GM19035 (cell line): ENCODE measurements at regions not wholly inside any gene's neighbourhood (a gene's known extent, or its start where the extent isn't known, plus 50 kb on each side); places are given as distances from the start of the nearest gene placed in this dataset.

Experiments used
- ATAC-seq: cut with Tn5 transposase; IDR thresholded peaks from one replicate; pipeline ENCODE4 v1.9.1; 2021; ENCODE audit not compliant: unreplicated experiment

GRCh38 chr4:19999775-20000414, 251.8 kb upstream of the SLIT2 start:
- no peak for ATAC-seq

GRCh38 chr4:19999276-19999675, 252.4 kb upstream of the SLIT2 start:
- ATAC-seq = no peak

- ATAC-seq = no peak
Observed at GRCh38 chr4:19993242-19993641, 258.5 kb upstream of the SLIT2 start.

- ATAC-seq = no peak
Observed at GRCh38 chr4:19992471-19993093, 259.1 kb upstream of the SLIT2 start.

GRCh38 chr4:19987746-19988145, 264.0 kb upstream of the SLIT2 start:
- ATAC-seq = no peak

- ATAC-seq = no peak
Observed at GRCh38 chr4:19983072-19983471, 268.6 kb upstream of the SLIT2 start.

- ATAC-seq = no peak
Observed at GRCh38 chr4:19982556-19982955, 269.1 kb upstream of the SLIT2 start.

GRCh38 chr4:19971829-19972228, 279.9 kb upstream of the SLIT2 start:
- no peak for ATAC-seq

GRCh38 chr4:19969492-19969891, 282.2 kb upstream of the SLIT2 start:
- no peak for ATAC-seq

GRCh38 chr4:19961091-19961490, 290.6 kb upstream of the SLIT2 start:
- ATAC-seq = no peak

- no peak for ATAC-seq
Observed at GRCh38 chr4:19958848-19959247, 292.9 kb upstream of the SLIT2 start.

- ATAC-seq = no peak
Observed at GRCh38 chr4:19947349-19947748, 304.4 kb upstream of the SLIT2 start.

- no peak for ATAC-seq
Observed at GRCh38 chr4:19945979-19946380, 305.7 kb upstream of the SLIT2 start.

GRCh38 chr4:19945501-19945900, 306.2 kb upstream of the SLIT2 start:
- ATAC-seq = no peak

- no peak for ATAC-seq
Observed at GRCh38 chr4:19944806-19945205, 306.9 kb upstream of the SLIT2 start.

GRCh38 chr4:19944251-19944650, 307.5 kb upstream of the SLIT2 start:
- ATAC-seq = no peak

- no peak for ATAC-seq
Observed at GRCh38 chr4:19941434-19941833, 310.3 kb upstream of the SLIT2 start.

- no peak for ATAC-seq
Observed at GRCh38 chr4:19940861-19941260, 310.8 kb upstream of the SLIT2 start.

- ATAC-seq = no peak
Observed at GRCh38 chr4:19936476-19936875, 315.2 kb upstream of the SLIT2 start.

GRCh38 chr4:19930742-19931141, 321.0 kb upstream of the SLIT2 start:
- ATAC-seq = no peak

GRCh38 chr4:19927381-19927780, 324.3 kb upstream of the SLIT2 start:
- no peak for ATAC-seq

- no peak for ATAC-seq
Observed at GRCh38 chr4:19925516-19925915, 326.2 kb upstream of the SLIT2 start.

GRCh38 chr4:19924761-19925160, 326.9 kb upstream of the SLIT2 start:
- no peak for ATAC-seq
